AG04450 (cell line): ENCODE measurements at regions not wholly inside any gene's neighbourhood (a gene's known extent, or its start where the extent isn't known, plus 50 kb on each side); places are given as distances from the start of the nearest gene placed in this dataset.

ENCODE experiments used
- CTCF ChIA-PET: fragments of 300-600, 350-600 bp; formaldehyde crosslinking; extraction: SDS; loops from one replicate; lab custom pipeline; 2022; ENCODE audit warnings: antibody characterized with exemption, inconsistent platforms; lab: Charles Lee
- POLR2A ChIA-PET: fragments of 350-600 bp; formaldehyde crosslinking; extraction: SDS; loops from one replicate; lab custom pipeline; 2021; ENCODE audit warnings: antibody characterized with exemption, inconsistent platforms; lab: Yijun Ruan, JAX
- DNase-seq: peaks from one replicate; pipeline ENCODE4 v3.0.0-alpha.2; 2011; ENCODE audit warnings: low read depth, low spot score
- H3K27ac ChIP-seq: one replicate; pipeline ENCODE4 v1.5.1; 2012; ENCODE audit warnings: low read depth, low read length, control low read depth
- H3K27me3 ChIP-seq: one replicate; pipeline ENCODE4 v1.6.0; 2012; ENCODE audit warnings: low read length; ENCODE audit not compliant: control insufficient read depth, insufficient read depth
- H3K4me3 ChIP-seq: 2 replicates; pipeline ENCODE4 v1.5.1; 2011; ENCODE audit warnings: mild to moderate bottlenecking, low read depth, low read length, control low read depth
- H3K9me3 ChIP-seq: 2 replicates; pipeline ENCODE4 v1.5.1; 2012; ENCODE audit warnings: low read length; ENCODE audit not compliant: control insufficient read depth, insufficient read depth
- CTCF ChIP-seq: IDR thresholded peaks from 2 replicates; pipeline ENCODE4 v1.5.1; 2011; ENCODE audit warnings: low read depth, low read length, control low read depth, inconsistent platforms

- Histone ChIP-seq H3K27me3 (no peaks in the 10 kb centered on the region), H3K9me3 (peaks cover 4% of the 10 kb centered on the region; the same call in 1 of the 2 replicates), H3K4me3 (no peak overlapping the region), H3K27ac (no peak overlapping the region)
- POLR2A ChIA-PET, result no interaction called here
- no peak for TF ChIP-seq CTCF
- DNase-seq, result no peak
- CTCF ChIA-PET, result no interaction called here
These were observed 1462.1 kb downstream of the DPP10 start for GRCh38 chr2:115904516-115904915.

GRCh38 chr2:115908731-115909130 lies 1466.3 kb downstream of the DPP10 start:
- Histone ChIP-seq H3K4me3 (no peak overlapping the region), H3K9me3 (no peaks in the 10 kb centered on the region), H3K27me3 (no peaks in the 10 kb centered on the region), H3K27ac (no peak overlapping the region)
- TF ChIP-seq CTCF, result no peak
- CTCF ChIA-PET, result no interaction called here
- POLR2A ChIA-PET, result no interaction called here
- DNase-seq, result no peak

DNA sequence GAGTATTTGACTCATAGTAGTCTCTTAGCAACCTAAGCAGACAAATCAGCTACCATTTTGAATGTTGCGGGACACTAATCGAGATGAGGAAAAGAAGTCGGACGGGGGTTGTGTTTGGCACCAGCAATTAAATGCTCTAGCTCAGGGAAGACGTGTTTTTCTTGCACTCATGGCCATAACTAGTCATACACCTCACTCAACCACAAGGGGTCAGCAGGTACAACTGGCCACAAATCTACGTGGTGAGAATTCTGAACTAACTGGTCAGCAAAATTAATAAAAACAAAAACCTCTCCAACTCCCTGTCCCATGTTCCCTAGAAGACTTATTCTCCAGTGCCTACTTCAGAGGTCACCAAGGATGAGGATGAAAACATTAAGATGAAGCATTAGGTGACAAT lies 1467.8 kb downstream of the DPP10 start:
- no peak for DNase-seq
- no peak for TF ChIP-seq CTCF
- Histone ChIP-seq H3K4me3 (no peak overlapping the region), H3K27ac (no peak overlapping the region), H3K27me3 (no peaks in the 10 kb centered on the region), H3K9me3 (no peaks in the 10 kb centered on the region)
- POLR2A ChIA-PET, result no interaction called here
- CTCF ChIA-PET, result no interaction called here

DNA sequence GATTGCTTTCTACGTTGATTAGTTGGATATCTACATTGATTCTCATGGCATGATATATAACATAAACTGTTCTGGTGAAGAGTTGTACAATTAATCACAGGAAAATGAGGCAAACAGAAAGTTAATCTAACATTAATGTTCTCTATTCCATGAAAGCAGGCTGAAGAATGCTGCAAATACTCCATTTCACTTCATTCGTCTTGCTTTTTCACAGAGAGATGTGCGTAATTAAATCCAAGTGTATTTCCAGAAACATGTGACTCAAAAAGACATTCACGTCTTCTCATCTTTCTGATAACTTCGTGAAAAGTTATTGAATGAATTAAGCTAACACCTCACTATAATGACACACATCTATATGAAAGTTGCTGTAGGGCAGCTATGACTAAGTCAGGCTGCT lies 1471.5 kb downstream of the DPP10 start:
- POLR2A ChIA-PET, result no interaction called here
- Histone ChIP-seq H3K27ac (no peak overlapping the region), H3K4me3 (no peak overlapping the region), H3K9me3 (peaks cover 3% of the 10 kb centered on the region), H3K27me3 (no peaks in the 10 kb centered on the region)
- CTCF ChIA-PET, result no interaction called here
- DNase-seq, result no peak
- no peak for TF ChIP-seq CTCF

DNA sequence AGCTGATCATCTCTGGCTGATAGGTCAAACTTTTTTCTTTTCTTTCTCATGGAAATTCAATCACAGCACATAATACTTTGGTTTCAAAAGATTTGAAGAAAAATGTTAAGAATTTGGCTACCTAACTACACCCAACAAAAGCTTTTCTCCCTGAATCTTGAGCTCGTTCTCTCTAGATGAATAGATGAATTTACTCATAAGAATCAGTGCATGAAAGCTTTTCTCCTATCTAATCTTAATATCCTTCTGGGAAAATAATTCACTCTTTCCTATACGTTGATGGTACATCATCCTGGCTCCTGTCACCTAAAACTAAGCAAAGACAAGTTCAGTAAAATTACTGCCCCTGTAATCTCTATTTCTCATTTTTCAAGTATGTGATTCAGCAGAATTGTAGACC lies 1479.1 kb downstream of the DPP10 start:
- DNase-seq, result no peak
- no peak for TF ChIP-seq CTCF
- Histone ChIP-seq H3K9me3 (peaks cover 4% of the 10 kb centered on the region), H3K27ac (no peak overlapping the region), H3K4me3 (no peak overlapping the region), H3K27me3 (no peaks in the 10 kb centered on the region)
- ChIA-PET POLR2A (no interaction called here), CTCF (no interaction called here)
